ENCODE measurements at regions not wholly inside any gene's neighbourhood (a gene's known extent, or its start where the extent isn't known, plus 50 kb on each side); places are given as distances from the start of the nearest gene placed in this dataset.
A peak's percentile ranks its signal among the peaks of the same experiment; 100 is the strongest.

DNA sequence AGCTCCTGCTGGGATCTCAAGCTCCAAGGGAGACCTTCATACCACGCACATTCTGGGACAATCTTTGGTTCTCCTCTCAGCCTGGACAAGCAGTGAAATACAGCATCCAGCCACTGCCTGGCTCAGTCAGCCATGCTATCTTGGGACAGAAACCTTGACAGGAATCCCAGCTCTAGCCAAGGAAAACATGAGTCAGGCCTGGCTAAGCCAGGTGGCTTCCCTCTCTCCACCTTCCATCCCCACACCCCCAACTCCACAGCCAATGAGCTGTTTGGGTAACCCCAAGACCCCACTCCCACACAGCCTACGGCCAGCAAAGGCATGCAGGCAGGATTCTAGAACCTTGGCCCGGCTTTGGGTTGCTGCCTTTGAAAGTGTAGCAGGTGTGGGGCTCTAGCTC is 64.9 kb downstream of the MCFD2 start:
- peaks cover 0 to 5% of the 10 kb centered on the region in 2 donors for H3K36me3 ChIP-seq (ENCODE audit: control insufficient read depth in 1 of 2, insufficient read depth in 2 of 2, low read length in 2 of 2)
- peaks cover 47 to 56% of the 10 kb centered on the region in 2 donors for H3K4me1 ChIP-seq (ENCODE audit: control insufficient read depth in 1 of 2, insufficient read depth in 2 of 2, low read length in 2 of 2)
- H3K27ac ChIP-seq (ENCODE audit: low read length), result peak overlapping the region; percentile 96
- no peaks in the 10 kb centered on the region for H3K27me3 ChIP-seq (ENCODE audit: low read depth, low read length)
- H3K9me3 ChIP-seq (ENCODE audit: control insufficient read depth in 1 of 2, low read length in 2 of 2), result no peaks in the 10 kb centered on the region
- peak overlapping the region in 1 of 2 donors; percentile 20 for H3K4me3 ChIP-seq (ENCODE audit: low read depth in 1 of 2, low read length in 2 of 2)

DNA sequence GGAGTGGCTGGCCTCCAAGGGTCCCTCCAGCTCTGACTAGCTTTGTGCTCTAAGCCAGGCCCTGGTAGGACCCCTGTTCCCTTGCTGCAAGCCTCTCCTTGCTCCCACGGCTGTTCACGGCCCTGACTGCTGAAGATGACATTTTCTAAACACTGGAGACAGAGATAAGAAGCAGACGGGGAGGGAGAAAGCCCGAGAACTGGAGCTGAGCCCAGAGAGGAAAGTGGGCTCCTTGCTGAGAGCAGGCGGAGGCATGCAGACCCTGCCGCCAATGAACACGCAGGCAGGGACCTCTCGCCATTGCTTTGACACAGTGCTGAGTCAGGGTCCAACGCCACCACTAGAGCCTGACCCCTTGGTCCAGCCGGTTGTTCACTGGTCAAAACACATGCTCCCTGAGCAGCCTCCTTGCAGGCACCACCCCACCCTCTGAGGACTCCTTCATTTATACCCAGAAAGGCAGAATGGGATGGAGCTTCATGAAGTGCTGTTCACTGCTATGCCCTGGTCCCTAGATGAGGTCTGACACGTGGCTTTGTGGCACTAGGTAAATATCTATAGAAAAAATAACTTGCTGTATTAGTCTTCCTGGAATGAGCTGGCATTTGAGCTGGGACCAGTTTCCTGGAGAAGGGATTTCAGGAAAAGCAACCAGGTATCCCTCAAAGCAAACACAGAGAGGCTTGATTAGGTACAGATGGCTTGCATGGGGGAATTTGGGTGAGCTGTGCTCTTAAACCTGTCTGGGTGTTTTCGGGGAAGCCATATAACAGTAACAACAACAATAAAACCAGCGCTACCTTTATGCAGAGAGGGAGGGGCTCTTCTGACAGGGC is 65.7 kb downstream of the MCFD2 start:
- H3K27ac ChIP-seq (ENCODE audit: low read length), result peak overlapping the region; percentile 96
- H3K4me3 ChIP-seq (ENCODE audit: low read depth in 1 of 2, low read length in 2 of 2), result peak overlapping the region in 1 of 2 donors; percentile 20
- H3K9me3 ChIP-seq (ENCODE audit: control insufficient read depth in 1 of 2, low read length in 2 of 2), result no peaks in the 10 kb centered on the region
- no peaks in the 10 kb centered on the region for H3K27me3 ChIP-seq (ENCODE audit: low read depth, low read length)
- peaks cover 46 to 56% of the 10 kb centered on the region in 2 donors for H3K4me1 ChIP-seq (ENCODE audit: control insufficient read depth in 1 of 2, insufficient read depth in 2 of 2, low read length in 2 of 2)
- H3K36me3 ChIP-seq (ENCODE audit: control insufficient read depth in 1 of 2, insufficient read depth in 2 of 2, low read length in 2 of 2), result peaks cover 0 to 5% of the 10 kb centered on the region in 2 donors

DNA sequence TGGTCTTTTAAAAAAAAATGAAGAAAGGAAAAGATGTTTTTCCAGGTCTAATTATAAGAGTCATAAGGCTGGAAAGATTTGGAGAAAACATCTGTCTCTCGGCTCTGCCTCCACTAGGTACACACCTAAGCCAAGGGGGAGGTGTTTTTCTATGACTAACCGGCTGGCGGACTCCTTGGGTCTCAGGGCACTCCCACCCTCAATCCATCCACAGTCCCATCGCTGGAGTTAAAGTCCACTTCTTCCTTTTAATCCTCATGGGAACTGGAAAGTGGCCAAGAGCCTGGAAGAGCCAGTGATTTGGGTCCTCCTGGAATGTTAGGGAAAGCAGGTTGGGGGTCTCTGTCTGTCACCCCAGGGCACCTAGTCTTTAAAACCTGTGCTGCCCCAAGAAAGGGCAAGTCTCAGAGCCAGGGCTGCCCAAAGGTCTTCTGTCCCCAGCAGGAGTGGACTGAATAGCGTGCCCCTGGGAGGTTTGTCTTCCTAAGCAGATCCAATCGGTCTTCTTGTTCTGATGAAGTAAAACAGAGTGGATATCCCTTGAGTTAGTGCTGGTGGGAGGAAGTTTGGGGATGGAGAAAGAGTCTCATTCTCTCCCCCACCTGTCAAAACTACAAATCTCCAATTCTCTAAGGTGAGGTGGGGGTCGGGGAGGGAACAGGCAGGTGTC is 66.4 kb downstream of the MCFD2 start:
- H3K27ac ChIP-seq (ENCODE audit: low read length), result peak overlapping the region; percentile 96
- no peaks in the 10 kb centered on the region for H3K9me3 ChIP-seq (ENCODE audit: control insufficient read depth in 1 of 2, low read length in 2 of 2)
- H3K4me3 ChIP-seq (ENCODE audit: low read depth in 1 of 2, low read length in 2 of 2), result peak overlapping the region in 1 of 2 donors; percentile 10
- peaks cover 0 to 5% of the 10 kb centered on the region in 2 donors for H3K36me3 ChIP-seq (ENCODE audit: control insufficient read depth in 1 of 2, insufficient read depth in 2 of 2, low read length in 2 of 2)
- peaks cover 39 to 48% of the 10 kb centered on the region in 2 donors for H3K4me1 ChIP-seq (ENCODE audit: control insufficient read depth in 1 of 2, insufficient read depth in 2 of 2, low read length in 2 of 2)
- H3K27me3 ChIP-seq (ENCODE audit: low read depth, low read length), result no peaks in the 10 kb centered on the region

DNA sequence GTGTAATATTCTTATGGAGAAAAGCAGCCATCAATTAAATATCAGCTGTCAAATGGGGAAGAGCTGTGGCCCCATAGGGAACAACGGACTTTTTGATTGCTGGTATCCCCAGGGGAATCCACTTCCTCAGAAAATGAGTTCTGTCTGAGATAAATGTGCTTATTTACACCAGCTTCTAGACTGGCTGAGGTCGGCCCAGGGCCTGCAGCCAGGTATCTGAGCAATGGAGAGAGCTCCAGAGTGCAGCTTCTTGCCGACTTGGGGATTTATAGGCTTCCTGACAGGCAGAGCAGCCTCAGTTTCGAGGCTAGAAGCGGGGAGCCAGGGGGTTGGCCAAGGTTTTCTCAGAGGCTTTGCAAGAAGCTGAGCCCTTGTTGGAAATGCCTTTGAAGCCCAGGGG is 67.2 kb downstream of the MCFD2 start:
- Histone ChIP-seq H3K4me1 (ENCODE audit: control insufficient read depth in 1 of 2, insufficient read depth in 2 of 2, low read length in 2 of 2) (peaks cover 38 to 48% of the 10 kb centered on the region in 2 donors), H3K36me3 (ENCODE audit: control insufficient read depth in 1 of 2, insufficient read depth in 2 of 2, low read length in 2 of 2) (peaks cover 0 to 5% of the 10 kb centered on the region in 2 donors)

GRCh38 chr2:46847726-46848412 is 67.7 kb downstream of the MCFD2 start:
- H3K4me1 ChIP-seq (ENCODE audit: control insufficient read depth in 1 of 2, insufficient read depth in 2 of 2, low read length in 2 of 2), result peaks cover 44 to 48% of the 10 kb centered on the region in 2 donors
- H3K36me3 ChIP-seq (ENCODE audit: control insufficient read depth in 1 of 2, insufficient read depth in 2 of 2, low read length in 2 of 2), result peaks cover 0 to 5% of the 10 kb centered on the region in 2 donors
- H3K4me3 ChIP-seq (ENCODE audit: low read depth in 1 of 2, low read length in 2 of 2), result peak overlapping the region in 1 of 2 donors; percentile 37
- peak overlapping the region; percentile 96 for H3K27ac ChIP-seq (ENCODE audit: low read length)
- no peaks in the 10 kb centered on the region for H3K9me3 ChIP-seq (ENCODE audit: control insufficient read depth in 1 of 2, low read length in 2 of 2)
- no peaks in the 10 kb centered on the region for H3K27me3 ChIP-seq (ENCODE audit: low read depth, low read length)

More for the DNA sequence above, 67.2 kb downstream of the MCFD2 start:
- H3K4me3 ChIP-seq (ENCODE audit: low read depth in 1 of 2, low read length in 2 of 2), result peak overlapping the region in 1 of 2 donors; percentile 37
- peak overlapping the region; percentile 96 for H3K27ac ChIP-seq (ENCODE audit: low read length)
- no peaks in the 10 kb centered on the region for H3K9me3 ChIP-seq (ENCODE audit: control insufficient read depth in 1 of 2, low read length in 2 of 2)
- H3K27me3 ChIP-seq (ENCODE audit: low read depth, low read length), result no peaks in the 10 kb centered on the region

GRCh38 chr2:46847185-46847710 is 68.4 kb downstream of the MCFD2 start:
- peak overlapping the region; percentile 96 for H3K27ac ChIP-seq (ENCODE audit: low read length)
- H3K4me1 ChIP-seq (ENCODE audit: control insufficient read depth in 1 of 2, insufficient read depth in 2 of 2, low read length in 2 of 2), result peaks cover 45 to 48% of the 10 kb centered on the region in 2 donors
- H3K27me3 ChIP-seq (ENCODE audit: low read depth, low read length), result no peaks in the 10 kb centered on the region
- H3K9me3 ChIP-seq (ENCODE audit: control insufficient read depth in 1 of 2, low read length in 2 of 2), result no peaks in the 10 kb centered on the region
- peaks cover 0 to 5% of the 10 kb centered on the region in 2 donors for H3K36me3 ChIP-seq (ENCODE audit: control insufficient read depth in 1 of 2, insufficient read depth in 2 of 2, low read length in 2 of 2)
- peak overlapping the region in 1 of 2 donors; percentile 37 for H3K4me3 ChIP-seq (ENCODE audit: low read depth in 1 of 2, low read length in 2 of 2)

- no peaks in the 10 kb centered on the region for H3K27me3 ChIP-seq (ENCODE audit: low read depth, low read length)
- no peaks in the 10 kb centered on the region for H3K9me3 ChIP-seq (ENCODE audit: control insufficient read depth in 1 of 2, low read length in 2 of 2)
- H3K36me3 ChIP-seq (ENCODE audit: control insufficient read depth in 1 of 2, insufficient read depth in 2 of 2, low read length in 2 of 2), result peaks cover 0 to 5% of the 10 kb centered on the region in 2 donors
- peaks cover 45 to 48% of the 10 kb centered on the region in 2 donors for H3K4me1 ChIP-seq (ENCODE audit: control insufficient read depth in 1 of 2, insufficient read depth in 2 of 2, low read length in 2 of 2)
- peak overlapping the region; percentile 96 for H3K27ac ChIP-seq (ENCODE audit: low read length)
- H3K4me3 ChIP-seq (ENCODE audit: low read depth in 1 of 2, low read length in 2 of 2), result peak overlapping the region in 1 of 2 donors; percentile 9
These were observed 69.1 kb downstream of the MCFD2 start for GRCh38 chr2:46846536-46846935.

- H3K27ac ChIP-seq (ENCODE audit: low read length), result peak overlapping the region; percentile 96
- H3K36me3 ChIP-seq (ENCODE audit: control insufficient read depth in 1 of 2, insufficient read depth in 2 of 2, low read length in 2 of 2), result peaks cover 0 to 5% of the 10 kb centered on the region in 2 donors
- H3K4me1 ChIP-seq (ENCODE audit: control insufficient read depth in 1 of 2, insufficient read depth in 2 of 2, low read length in 2 of 2), result peaks cover 43 to 45% of the 10 kb centered on the region in 2 donors
- H3K4me3 ChIP-seq (ENCODE audit: low read depth in 1 of 2, low read length in 2 of 2), result no peak overlapping the region
- H3K9me3 ChIP-seq (ENCODE audit: control insufficient read depth in 1 of 2, low read length in 2 of 2), result no peaks in the 10 kb centered on the region
- H3K27me3 ChIP-seq (ENCODE audit: low read depth, low read length), result no peaks in the 10 kb centered on the region
These were observed 69.8 kb downstream of the MCFD2 start for GRCh38 chr2:46845542-46846486.

GRCh38 chr2:46844443-46844842 is 71.2 kb downstream of the MCFD2 start:
- H3K36me3 ChIP-seq (ENCODE audit: control insufficient read depth in 1 of 2, insufficient read depth in 2 of 2, low read length in 2 of 2), result peaks cover 0 to 5% of the 10 kb centered on the region in 2 donors
- H3K27ac ChIP-seq (ENCODE audit: low read length), result no peak overlapping the region
- no peaks in the 10 kb centered on the region for H3K27me3 ChIP-seq (ENCODE audit: low read depth, low read length)
- H3K4me1 ChIP-seq (ENCODE audit: control insufficient read depth in 1 of 2, insufficient read depth in 2 of 2, low read length in 2 of 2), result peaks cover 34 to 35% of the 10 kb centered on the region in 2 donors
- no peaks in the 10 kb centered on the region for H3K9me3 ChIP-seq (ENCODE audit: control insufficient read depth in 1 of 2, low read length in 2 of 2)
- H3K4me3 ChIP-seq (ENCODE audit: low read depth in 1 of 2, low read length in 2 of 2), result no peak overlapping the region

- no peak overlapping the region for H3K27ac ChIP-seq (ENCODE audit: low read length)
- H3K9me3 ChIP-seq (ENCODE audit: control insufficient read depth in 1 of 2, low read length in 2 of 2), result no peaks in the 10 kb centered on the region
- no peak overlapping the region for H3K4me3 ChIP-seq (ENCODE audit: low read depth in 1 of 2, low read length in 2 of 2)
- peaks cover 0 to 5% of the 10 kb centered on the region in 2 donors for H3K36me3 ChIP-seq (ENCODE audit: control insufficient read depth in 1 of 2, insufficient read depth in 2 of 2, low read length in 2 of 2)
- H3K4me1 ChIP-seq (ENCODE audit: control insufficient read depth in 1 of 2, insufficient read depth in 2 of 2, low read length in 2 of 2), result peaks cover 30 to 31% of the 10 kb centered on the region in 2 donors
- no peaks in the 10 kb centered on the region for H3K27me3 ChIP-seq (ENCODE audit: low read depth, low read length)
These were observed 71.6 kb downstream of the MCFD2 start for GRCh38 chr2:46844034-46844433.

Measured in muscle layer of duodenum (tissue), 2 donors.